ENCODE measurements at regions not wholly inside any gene's neighbourhood (a gene's known extent, or its start where the extent isn't known, plus 50 kb on each side); places are given as distances from the start of the nearest gene placed in this dataset.

GRCh38 chr4:187493661-187494060 lies 501.9 kb upstream of the ZFP42 start:
- DNase-seq (ENCODE audit: low read depth, low spot score) (no peak), FAIRE-seq (no peak)
- Histone ChIP-seq H3K9ac (ENCODE audit: control insufficient read depth, extremely low read depth, insufficient read depth, low read length) (no peak overlapping the region), H3K27ac (ENCODE audit: control insufficient read depth, insufficient read depth, low read length) (no peak overlapping the region), H4K20me1 (ENCODE audit: control insufficient read depth, extremely low read depth, insufficient read depth, low read length) (no peaks in the 10 kb centered on the region), H3K4me2 (ENCODE audit: control insufficient read depth, extremely low read depth, insufficient read depth, low read depth, low read length) (no peak overlapping the region), H3K79me2 (ENCODE audit: control insufficient read depth, insufficient read depth, low read length) (no peaks in the 10 kb centered on the region), H3K9me1 (ENCODE audit: control insufficient read depth, extremely low read depth, insufficient read depth, low read length) (no peaks in the 10 kb centered on the region), H3K27me3 (ENCODE audit: control insufficient read depth, extremely low read depth, insufficient read depth, low read length) (no peaks in the 10 kb centered on the region), H3K9me3 (ENCODE audit: control insufficient read depth, low read depth, low read length) (no peaks in the 10 kb centered on the region), H3K36me3 (ENCODE audit: control insufficient read depth in 2 of 2, extremely low read depth in 1 of 2, insufficient read depth in 2 of 2, low read length in 2 of 2) (no peaks in the 10 kb centered on the region), H3K4me3 (ENCODE audit: control insufficient read depth in 2 of 3, extremely low read depth in 1 of 3, insufficient read depth in 2 of 3, low read depth in 1 of 3, low read length in 3 of 3) (no peak overlapping the region), H2AFZ (ENCODE audit: control insufficient read depth, low read length) (no peak overlapping the region), H3K4me1 (ENCODE audit: control insufficient read depth, extremely low read depth, insufficient read depth, low read length) (peaks cover 11% of the 10 kb centered on the region)
- no peak for TF ChIP-seq EZH2 (IDR thresholded peaks at IDR 0.05; ENCODE audit: low read length)
- TF ChIP-seq, protein P1, sequence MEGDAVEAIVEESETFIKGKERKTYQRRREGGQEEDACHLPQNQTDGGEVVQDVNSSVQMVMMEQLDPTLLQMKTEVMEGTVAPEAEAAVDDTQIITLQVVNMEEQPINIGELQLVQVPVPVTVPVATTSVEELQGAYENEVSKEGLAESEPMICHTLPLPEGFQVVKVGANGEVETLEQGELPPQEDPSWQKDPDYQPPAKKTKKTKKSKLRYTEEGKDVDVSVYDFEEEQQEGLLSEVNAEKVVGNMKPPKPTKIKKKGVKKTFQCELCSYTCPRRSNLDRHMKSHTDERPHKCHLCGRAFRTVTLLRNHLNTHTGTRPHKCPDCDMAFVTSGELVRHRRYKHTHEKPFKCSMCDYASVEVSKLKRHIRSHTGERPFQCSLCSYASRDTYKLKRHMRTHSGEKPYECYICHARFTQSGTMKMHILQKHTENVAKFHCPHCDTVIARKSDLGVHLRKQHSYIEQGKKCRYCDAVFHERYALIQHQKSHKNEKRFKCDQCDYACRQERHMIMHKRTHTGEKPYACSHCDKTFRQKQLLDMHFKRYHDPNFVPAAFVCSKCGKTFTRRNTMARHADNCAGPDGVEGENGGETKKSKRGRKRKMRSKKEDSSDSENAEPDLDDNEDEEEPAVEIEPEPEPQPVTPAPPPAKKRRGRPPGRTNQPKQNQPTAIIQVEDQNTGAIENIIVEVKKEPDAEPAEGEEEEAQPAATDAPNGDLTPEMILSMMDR (optimal IDR thresholded peaks at IDR 0.05 in 1 of 3, IDR thresholded peaks at IDR 0.05 in 1 of 3, conservative IDR thresholded peaks at IDR 0.05 in 1 of 3; ENCODE audit: extremely low read depth in 1 of 3, insufficient read depth in 2 of 3, low read length in 3 of 3): no peak
- dilution Hi-C loops (cut with MboI; ENCODE audit: extremely low pct_ligation_motif_present, low sequenced_read_pairs): no loop called here

DNA sequence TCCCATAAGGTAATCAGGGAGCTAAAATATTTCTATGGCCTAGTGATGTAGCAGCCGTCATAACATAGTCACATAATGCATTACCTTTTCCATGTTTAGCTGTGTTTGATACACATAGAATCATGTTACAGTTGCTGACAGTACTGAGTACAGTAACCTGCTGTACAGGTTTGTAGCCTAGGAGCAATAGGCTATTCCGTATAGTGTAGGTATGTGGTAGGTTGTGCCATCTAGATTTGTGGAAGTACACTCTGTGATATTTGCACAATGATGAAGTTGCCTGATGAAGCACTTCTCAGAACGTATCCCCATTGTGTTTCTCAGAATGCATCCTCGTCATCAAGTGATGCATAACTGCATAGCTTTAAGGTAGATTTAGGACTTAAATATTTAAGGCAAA lies 495.6 kb upstream of the ZFP42 start:
- no peak overlapping the region for H3K4me2 ChIP-seq (ENCODE audit: control insufficient read depth, extremely low read depth, insufficient read depth, low read depth, low read length)
- H3K79me2 ChIP-seq (ENCODE audit: control insufficient read depth, insufficient read depth, low read length): no peaks in the 10 kb centered on the region
- H3K27me3 ChIP-seq (ENCODE audit: control insufficient read depth, extremely low read depth, insufficient read depth, low read length): no peaks in the 10 kb centered on the region
- DNase-seq (ENCODE audit: low read depth, low spot score): no peak
- peak; percentile 74 for FAIRE-seq
- no peaks in the 10 kb centered on the region for H4K20me1 ChIP-seq (ENCODE audit: control insufficient read depth, extremely low read depth, insufficient read depth, low read length)
- no peak overlapping the region for H3K9ac ChIP-seq (ENCODE audit: control insufficient read depth, extremely low read depth, insufficient read depth, low read length)
- H3K9me1 ChIP-seq (ENCODE audit: control insufficient read depth, extremely low read depth, insufficient read depth, low read length): no peaks in the 10 kb centered on the region
- H3K36me3 ChIP-seq (ENCODE audit: control insufficient read depth in 2 of 2, extremely low read depth in 1 of 2, insufficient read depth in 2 of 2, low read length in 2 of 2): no peaks in the 10 kb centered on the region
- dilution Hi-C loops (cut with MboI; ENCODE audit: extremely low pct_ligation_motif_present, low sequenced_read_pairs): no loop called here
- H3K4me1 ChIP-seq (ENCODE audit: control insufficient read depth, extremely low read depth, insufficient read depth, low read length): peaks cover 2% of the 10 kb centered on the region
- no peak overlapping the region for H3K27ac ChIP-seq (ENCODE audit: control insufficient read depth, insufficient read depth, low read length)
- H3K4me3 ChIP-seq (ENCODE audit: control insufficient read depth in 2 of 3, extremely low read depth in 1 of 3, insufficient read depth in 2 of 3, low read depth in 1 of 3, low read length in 3 of 3): no peak overlapping the region
- no peak for TF ChIP-seq EZH2 (IDR thresholded peaks at IDR 0.05; ENCODE audit: low read length)
- TF ChIP-seq, protein P1 (optimal IDR thresholded peaks at IDR 0.05 in 1 of 3, IDR thresholded peaks at IDR 0.05 in 1 of 3, conservative IDR thresholded peaks at IDR 0.05 in 1 of 3; ENCODE audit: extremely low read depth in 1 of 3, insufficient read depth in 2 of 3, low read length in 3 of 3): no peak
- H2AFZ ChIP-seq (ENCODE audit: control insufficient read depth, low read length): no peak overlapping the region
- no peaks in the 10 kb centered on the region for H3K9me3 ChIP-seq (ENCODE audit: control insufficient read depth, low read depth, low read length)
